GM12874 (cell line): ENCODE measurements at regions not wholly inside any gene's neighbourhood (a gene's known extent, or its start where the extent isn't known, plus 50 kb on each side); places are given as distances from the start of the nearest gene placed in this dataset.

Experiments
- TF ChIP-seq, protein P1 (sequence below): IDR thresholded peaks from 2 replicates; pipeline ENCODE4 v1.5.1; 2011; ENCODE audit warnings: low read depth, mild to moderate bottlenecking, control low read depth, low read length, moderate library complexity; ENCODE audit not compliant: insufficient read depth

DNA sequence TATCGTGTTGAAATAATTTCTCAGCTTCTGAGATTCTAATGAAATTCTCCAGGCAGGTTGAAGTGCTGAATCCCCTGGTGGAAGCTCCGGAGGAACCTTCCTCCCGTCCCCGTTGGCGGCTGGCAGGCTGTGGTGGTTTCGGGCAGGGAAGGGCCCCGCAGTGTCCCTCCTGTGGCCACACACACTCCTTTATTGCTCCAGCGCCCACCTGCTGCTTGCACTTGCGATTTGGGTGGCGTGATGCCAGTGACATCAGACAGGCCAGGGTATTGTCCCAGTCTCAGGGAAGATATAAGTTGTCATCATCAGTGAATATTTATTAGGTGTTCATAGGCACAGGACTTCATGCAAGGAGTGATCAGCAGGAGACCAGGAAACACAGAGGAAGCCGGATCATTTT, 530.4 kb downstream of the QKI start:
- TF ChIP-seq, protein P1, sequence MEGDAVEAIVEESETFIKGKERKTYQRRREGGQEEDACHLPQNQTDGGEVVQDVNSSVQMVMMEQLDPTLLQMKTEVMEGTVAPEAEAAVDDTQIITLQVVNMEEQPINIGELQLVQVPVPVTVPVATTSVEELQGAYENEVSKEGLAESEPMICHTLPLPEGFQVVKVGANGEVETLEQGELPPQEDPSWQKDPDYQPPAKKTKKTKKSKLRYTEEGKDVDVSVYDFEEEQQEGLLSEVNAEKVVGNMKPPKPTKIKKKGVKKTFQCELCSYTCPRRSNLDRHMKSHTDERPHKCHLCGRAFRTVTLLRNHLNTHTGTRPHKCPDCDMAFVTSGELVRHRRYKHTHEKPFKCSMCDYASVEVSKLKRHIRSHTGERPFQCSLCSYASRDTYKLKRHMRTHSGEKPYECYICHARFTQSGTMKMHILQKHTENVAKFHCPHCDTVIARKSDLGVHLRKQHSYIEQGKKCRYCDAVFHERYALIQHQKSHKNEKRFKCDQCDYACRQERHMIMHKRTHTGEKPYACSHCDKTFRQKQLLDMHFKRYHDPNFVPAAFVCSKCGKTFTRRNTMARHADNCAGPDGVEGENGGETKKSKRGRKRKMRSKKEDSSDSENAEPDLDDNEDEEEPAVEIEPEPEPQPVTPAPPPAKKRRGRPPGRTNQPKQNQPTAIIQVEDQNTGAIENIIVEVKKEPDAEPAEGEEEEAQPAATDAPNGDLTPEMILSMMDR: no peak

DNA sequence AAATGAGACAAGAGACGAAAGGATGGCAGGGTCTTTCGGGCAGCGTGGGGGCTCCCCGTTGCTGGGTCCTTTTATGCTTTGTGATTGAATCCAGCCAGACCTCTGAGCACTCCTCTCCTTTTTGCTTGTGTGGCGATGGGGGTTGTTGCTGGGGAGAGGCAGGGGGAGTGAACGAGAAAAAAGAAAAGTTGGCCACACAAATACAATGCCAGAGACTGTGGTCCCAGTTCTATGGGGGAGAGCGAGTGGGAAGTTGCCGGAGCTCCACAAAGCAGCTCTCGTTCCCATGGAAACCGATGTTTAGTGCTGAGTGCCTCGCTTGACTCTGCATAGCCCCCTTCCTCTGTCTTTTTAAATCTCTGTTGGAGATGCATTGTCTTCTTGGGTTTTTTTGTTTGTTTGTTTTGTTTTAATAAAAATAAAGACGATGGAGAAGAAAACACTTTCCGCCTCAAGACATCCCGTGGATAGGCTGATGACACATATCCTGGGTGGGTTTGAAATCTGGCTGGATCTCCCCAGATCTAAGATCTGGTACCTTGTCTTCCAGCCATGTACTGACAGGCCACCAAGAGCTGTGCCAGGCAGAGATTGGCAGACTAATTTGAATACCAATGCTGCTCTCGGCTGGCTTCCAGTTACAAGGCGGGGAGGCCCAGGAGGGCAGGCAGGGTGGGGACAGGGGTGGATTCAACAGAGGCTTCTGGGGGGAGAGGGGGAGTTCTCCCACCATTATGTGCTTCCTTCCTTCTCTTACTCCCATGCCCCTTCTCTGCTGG, 529.3 kb downstream of the QKI start:
- TF ChIP-seq, protein P1: no peak

- TF ChIP-seq, protein P1: no peak
These were observed 528.3 kb downstream of the QKI start for GRCh38 chr6:163942790-163943189.

GRCh38 chr6:163941624-163941976, 527.1 kb downstream of the QKI start:
- TF ChIP-seq, protein P1: no peak

GRCh38 chr6:163940705-163941623, 526.4 kb downstream of the QKI start:
- TF ChIP-seq, protein P1: no peak

- TF ChIP-seq, protein P1: no peak
These were observed 522.6 kb downstream of the QKI start for GRCh38 chr6:163937071-163937470.

DNA sequence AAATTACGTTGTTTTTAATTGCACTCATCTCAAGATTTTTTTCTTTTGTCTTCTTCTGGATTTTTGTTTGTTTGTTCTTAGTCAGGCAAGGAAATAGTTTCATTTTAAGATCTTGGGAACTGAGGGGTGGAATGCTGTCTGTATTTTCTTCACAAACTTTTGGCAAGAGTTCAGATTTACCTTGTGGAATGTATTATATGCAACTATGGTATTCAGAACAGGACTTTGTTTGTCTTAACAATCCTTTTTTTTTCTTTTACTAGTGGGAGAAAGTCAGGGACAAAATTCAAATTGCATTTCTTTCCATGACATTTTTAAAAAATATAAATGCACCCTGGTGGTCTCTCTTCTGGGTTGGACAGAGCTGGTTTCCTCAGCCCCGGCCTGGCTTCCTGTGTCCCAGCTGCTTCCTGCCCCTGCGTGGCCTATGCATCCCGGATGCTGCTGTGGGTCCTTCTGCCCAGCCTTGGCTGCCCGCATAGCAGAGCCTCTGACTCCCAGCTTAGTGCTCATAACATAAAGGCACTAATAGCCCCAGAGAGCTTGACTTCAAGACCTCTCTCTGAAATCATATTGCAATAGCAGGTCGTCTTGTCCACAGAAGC, 520.7 kb downstream of the QKI start:
- TF ChIP-seq, protein P1: no peak
